CD4-positive, alpha-beta T cell treated with Interleukin-17A for 1 hour (primary cell): ENCODE measurements at regions not wholly inside any gene's neighbourhood (a gene's known extent, or its start where the extent isn't known, plus 50 kb on each side); places are given as distances from the start of the nearest gene placed in this dataset.

Experiments
- DNase-seq: peaks from one replicate; pipeline ENCODE4 v3.0.0-alpha.2; 2020

- no peak for DNase-seq
Observed at GRCh38 chr7:81605493-81605892, 164.4 kb downstream of the HGF start.

GRCh38 chr7:81604808-81605174, 165.1 kb downstream of the HGF start:
- no peak for DNase-seq

GRCh38 chr7:81604075-81604807, 165.6 kb downstream of the HGF start:
- no peak for DNase-seq

- DNase-seq, result no peak
Observed at GRCh38 chr7:81600608-81601007, 169.2 kb downstream of the HGF start.

- no peak for DNase-seq
Observed at GRCh38 chr7:81598951-81599350, 170.9 kb downstream of the HGF start.

- no peak for DNase-seq
Observed at GRCh38 chr7:81594767-81595166, 175.1 kb downstream of the HGF start.

- no peak for DNase-seq
Observed at GRCh38 chr7:81590131-81590530, 179.7 kb downstream of the HGF start.

GRCh38 chr7:81584667-81585066, 185.2 kb downstream of the HGF start:
- no peak for DNase-seq

- DNase-seq, result no peak
Observed at GRCh38 chr7:81583882-81584533, 185.8 kb downstream of the HGF start.

GRCh38 chr7:81583090-81583489, 186.8 kb downstream of the HGF start:
- DNase-seq, result no peak

GRCh38 chr7:81577642-81578340, 192.1 kb downstream of the HGF start:
- DNase-seq, result no peak

GRCh38 chr7:81574723-81575326, 195.0 kb downstream of the HGF start:
- DNase-seq, result no peak

GRCh38 chr7:81573932-81574331, 195.9 kb downstream of the HGF start:
- DNase-seq, result no peak

- no peak for DNase-seq
Observed at GRCh38 chr7:81573128-81573527, 196.7 kb downstream of the HGF start.

GRCh38 chr7:81562581-81562980, 207.3 kb downstream of the HGF start:
- no peak for DNase-seq

GRCh38 chr7:81560708-81561107, 209.1 kb downstream of the HGF start:
- DNase-seq, result no peak

GRCh38 chr7:81549484-81550016, 220.3 kb downstream of the HGF start:
- no peak for DNase-seq

GRCh38 chr7:81534996-81535395, 234.9 kb downstream of the HGF start:
- DNase-seq, result no peak

- no peak for DNase-seq
Observed at GRCh38 chr7:81534446-81534845, 235.4 kb downstream of the HGF start.

- no peak for DNase-seq
Observed at GRCh38 chr7:81533931-81534330, 235.9 kb downstream of the HGF start.

- no peak for DNase-seq
Observed at GRCh38 chr7:81533426-81533825, 236.4 kb downstream of the HGF start.

- DNase-seq, result no peak
Observed at GRCh38 chr7:81529785-81530184, 240.1 kb downstream of the HGF start.

- DNase-seq, result no peak
Observed at GRCh38 chr7:81527651-81528050, 242.2 kb downstream of the HGF start.

GRCh38 chr7:81526971-81527370, 242.9 kb downstream of the HGF start:
- DNase-seq, result no peak
